Vagina (tissue), 2 donors: ENCODE measurements at regions not wholly inside any gene's neighbourhood (a gene's known extent, or its start where the extent isn't known, plus 50 kb on each side); places are given as distances from the start of the nearest gene placed in this dataset.

ENCODE experiments used
- DNase-seq, 2 donors: peaks; one replicate each; pipeline ENCODE4 v3.0.0-alpha.2; 2017; ENCODE audit errors: extremely low spot score in 2 of 2
- H3K27ac ChIP-seq: fragments of 200-600 bp; sonication (generic); one replicate; pipeline ENCODE4 v1.5.1; 2019
- H3K27me3 ChIP-seq: fragments of 200-600 bp; sonication (generic); one replicate; pipeline ENCODE4 v1.5.1; 2019
- H3K36me3 ChIP-seq, 2 donors: fragments of 200-600 bp; sonication (generic); one replicate each; pipeline ENCODE4 v1.5.1; 2017 to 2019
- H3K4me1 ChIP-seq: fragments of 200-600 bp; sonication (generic); one replicate; pipeline ENCODE4 v1.5.1; 2019
- H3K4me3 ChIP-seq, 2 donors: fragments of 200-600 bp; sonication (generic); 1 replicate in 1 of 2; 2 replicates in 1 of 2; pipeline ENCODE4 v1.5.1; 2016 to 2019
- H3K9me3 ChIP-seq: fragments of 200-600 bp; sonication (generic); one replicate; pipeline ENCODE4 v1.5.1; 2019
- POLR2A ChIP-seq, 2 donors: fragments of 450-650 bp; IDR thresholded peaks; one replicate each; pipeline ENCODE4 v1.6.1; 2017; ENCODE audit warnings: antibody characterized with exemption in 2 of 2, mild to moderate bottlenecking in 2 of 2, moderate library complexity in 2 of 2
- POLR2AphosphoS5 ChIP-seq, 2 donors: sonication (generic); formaldehyde crosslinking; IDR thresholded peaks; one replicate each; pipeline ENCODE4 v1.9.0; 2017; ENCODE audit warnings: antibody characterized with exemption in 2 of 2, mild to moderate bottlenecking in 2 of 2, low read depth in 1 of 2; ENCODE audit not compliant: insufficient read depth in 1 of 2
- intact Hi-C: fragments of 100-400 bp; cut with DNase I; formaldehyde crosslinking; loops from one replicate; pipeline ENCODE4 v1.15.1; 2023
- TF ChIP-seq, protein P1 (sequence below), 3 experiments: fragments of 450-650 bp in 2 of 3; fragments of 200-600 bp in 1 of 3; sonication (generic) in 1 of 3; IDR thresholded peaks; one replicate each; pipeline ENCODE4 v1.5.1; 2017 to 2019; ENCODE audit warnings: antibody characterized with exemption in 3 of 3, mild to moderate bottlenecking in 2 of 3, moderate library complexity in 2 of 3

DNA sequence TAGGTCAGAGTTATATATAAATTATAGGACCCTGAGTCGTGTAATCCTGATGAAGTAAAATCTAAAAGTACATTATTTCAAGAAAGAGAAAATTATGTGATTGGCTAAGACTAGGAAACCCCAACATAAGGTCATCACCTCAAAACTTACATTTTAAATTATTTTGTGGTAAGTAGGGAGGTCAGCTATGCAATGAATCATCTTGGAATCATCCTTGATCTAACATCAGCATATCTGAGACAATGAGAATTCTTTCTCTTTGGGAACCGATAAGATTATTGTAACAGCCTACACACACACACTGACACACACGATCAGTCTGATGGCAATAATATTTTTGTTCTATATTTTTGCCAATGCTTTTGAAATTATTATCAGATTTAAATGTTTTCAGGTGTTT lies 904.8 kb upstream of the CHAC2 start:
- TF ChIP-seq POLR2A (IDR thresholded peaks at IDR 0.05) (no peak), POLR2AphosphoS5 (IDR thresholded peaks at IDR 0.05; ENCODE audit: insufficient read depth in 1 of 2, low read depth in 1 of 2) (no peak)
- TF ChIP-seq, protein P1, sequence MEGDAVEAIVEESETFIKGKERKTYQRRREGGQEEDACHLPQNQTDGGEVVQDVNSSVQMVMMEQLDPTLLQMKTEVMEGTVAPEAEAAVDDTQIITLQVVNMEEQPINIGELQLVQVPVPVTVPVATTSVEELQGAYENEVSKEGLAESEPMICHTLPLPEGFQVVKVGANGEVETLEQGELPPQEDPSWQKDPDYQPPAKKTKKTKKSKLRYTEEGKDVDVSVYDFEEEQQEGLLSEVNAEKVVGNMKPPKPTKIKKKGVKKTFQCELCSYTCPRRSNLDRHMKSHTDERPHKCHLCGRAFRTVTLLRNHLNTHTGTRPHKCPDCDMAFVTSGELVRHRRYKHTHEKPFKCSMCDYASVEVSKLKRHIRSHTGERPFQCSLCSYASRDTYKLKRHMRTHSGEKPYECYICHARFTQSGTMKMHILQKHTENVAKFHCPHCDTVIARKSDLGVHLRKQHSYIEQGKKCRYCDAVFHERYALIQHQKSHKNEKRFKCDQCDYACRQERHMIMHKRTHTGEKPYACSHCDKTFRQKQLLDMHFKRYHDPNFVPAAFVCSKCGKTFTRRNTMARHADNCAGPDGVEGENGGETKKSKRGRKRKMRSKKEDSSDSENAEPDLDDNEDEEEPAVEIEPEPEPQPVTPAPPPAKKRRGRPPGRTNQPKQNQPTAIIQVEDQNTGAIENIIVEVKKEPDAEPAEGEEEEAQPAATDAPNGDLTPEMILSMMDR (IDR thresholded peaks at IDR 0.05), result no peak
- Histone ChIP-seq H3K4me3 (no peak overlapping the region), H3K9me3 (no peaks in the 10 kb centered on the region), H3K36me3 (no peaks in the 10 kb centered on the region), H3K27ac (no peak overlapping the region), H3K27me3 (no peaks in the 10 kb centered on the region), H3K4me1 (no peaks in the 10 kb centered on the region)
- DNase-seq, result no peak
- intact Hi-C loops, result no loop called here

DNA sequence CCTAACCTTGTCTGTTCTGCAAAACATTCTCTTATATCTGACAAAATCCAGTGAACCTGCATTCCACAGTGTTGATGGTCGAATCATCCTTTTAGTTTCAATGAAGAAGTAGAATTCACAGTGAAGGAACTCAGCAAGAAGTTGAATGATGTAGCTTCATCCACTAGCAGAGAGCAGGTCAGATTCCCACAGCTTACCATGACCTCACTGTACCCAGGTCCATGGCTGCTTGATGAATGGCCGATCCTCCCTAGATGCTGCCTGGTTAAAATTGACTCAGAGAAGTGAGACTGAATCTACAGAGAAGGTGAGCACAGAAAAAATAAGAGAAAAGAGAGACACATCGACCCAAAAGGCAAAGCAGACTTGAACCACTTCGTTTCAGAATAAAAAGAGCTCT lies 906.0 kb upstream of the CHAC2 start:
- no peaks in the 10 kb centered on the region for H3K27me3 ChIP-seq
- intact Hi-C loops, result no loop called here
- no peaks in the 10 kb centered on the region for H3K9me3 ChIP-seq

DNA sequence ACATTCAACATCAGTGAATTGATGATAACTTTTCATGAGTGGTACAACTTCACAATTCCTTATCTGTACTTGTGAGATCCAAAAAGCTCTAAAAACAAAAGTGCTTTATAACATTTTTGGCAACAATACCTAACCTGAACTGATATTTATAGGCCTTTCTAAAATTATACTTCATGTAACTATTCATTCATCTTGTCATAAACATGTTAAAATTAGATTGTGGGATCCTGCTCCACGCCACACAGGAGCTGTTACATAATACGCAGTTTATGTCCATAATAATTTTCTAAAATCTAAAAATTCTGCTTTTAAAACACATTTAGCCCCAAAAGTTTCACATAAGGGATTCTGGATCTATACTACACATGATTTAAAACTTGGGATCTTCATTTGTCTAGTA lies 908.5 kb upstream of the CHAC2 start:
- no peak for DNase-seq
- Histone ChIP-seq H3K9me3 (no peaks in the 10 kb centered on the region), H3K4me3 (no peak overlapping the region), H3K4me1 (no peaks in the 10 kb centered on the region), H3K27me3 (no peaks in the 10 kb centered on the region), H3K27ac (no peak overlapping the region), H3K36me3 (no peaks in the 10 kb centered on the region)
- TF ChIP-seq POLR2A (IDR thresholded peaks at IDR 0.05) (no peak), POLR2AphosphoS5 (IDR thresholded peaks at IDR 0.05; ENCODE audit: insufficient read depth in 1 of 2, low read depth in 1 of 2) (no peak)
- TF ChIP-seq, protein P1 (IDR thresholded peaks at IDR 0.05), result no peak
- intact Hi-C loops, result no loop called here

More for the DNA sequence above, 906.0 kb upstream of the CHAC2 start:
- Histone ChIP-seq H3K27ac (no peak overlapping the region), H3K36me3 (no peaks in the 10 kb centered on the region), H3K4me1 (no peaks in the 10 kb centered on the region), H3K4me3 (no peak overlapping the region)
- no peak for TF ChIP-seq POLR2AphosphoS5 (IDR thresholded peaks at IDR 0.05; ENCODE audit: insufficient read depth in 1 of 2, low read depth in 1 of 2)
- TF ChIP-seq, protein P1 (IDR thresholded peaks at IDR 0.05), result no peak
- no peak for TF ChIP-seq POLR2A (IDR thresholded peaks at IDR 0.05)
- no peak for DNase-seq

DNA sequence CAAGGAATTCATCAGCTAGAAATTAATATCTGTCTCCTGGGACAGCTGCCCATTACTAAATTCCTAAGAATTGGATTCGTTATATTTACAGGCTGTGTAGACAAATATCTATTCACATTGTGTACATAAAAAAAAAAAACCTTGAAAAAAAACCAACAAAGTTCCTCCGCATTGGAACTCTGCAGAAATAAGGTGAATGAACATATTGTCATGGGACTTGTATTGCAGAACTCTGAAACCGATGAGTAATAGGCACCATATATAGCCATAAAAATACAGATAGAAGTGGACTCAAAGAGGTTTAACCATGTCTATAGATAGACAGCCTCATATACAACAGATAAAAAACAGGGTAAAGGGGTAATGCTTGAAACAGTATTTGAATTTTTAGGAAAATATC lies 909.9 kb upstream of the CHAC2 start:
- no peaks in the 10 kb centered on the region for H3K4me1 ChIP-seq
- H3K4me3 ChIP-seq, result no peak overlapping the region
- intact Hi-C loops, result no loop called here
- TF ChIP-seq POLR2AphosphoS5 (IDR thresholded peaks at IDR 0.05; ENCODE audit: insufficient read depth in 1 of 2, low read depth in 1 of 2) (no peak), POLR2A (IDR thresholded peaks at IDR 0.05) (no peak)
- TF ChIP-seq, protein P1 (IDR thresholded peaks at IDR 0.05), result no peak
- H3K27ac ChIP-seq, result no peak overlapping the region
- no peaks in the 10 kb centered on the region for H3K27me3 ChIP-seq
- DNase-seq, result no peak
- H3K9me3 ChIP-seq, result no peaks in the 10 kb centered on the region
- H3K36me3 ChIP-seq, result no peaks in the 10 kb centered on the region

DNA sequence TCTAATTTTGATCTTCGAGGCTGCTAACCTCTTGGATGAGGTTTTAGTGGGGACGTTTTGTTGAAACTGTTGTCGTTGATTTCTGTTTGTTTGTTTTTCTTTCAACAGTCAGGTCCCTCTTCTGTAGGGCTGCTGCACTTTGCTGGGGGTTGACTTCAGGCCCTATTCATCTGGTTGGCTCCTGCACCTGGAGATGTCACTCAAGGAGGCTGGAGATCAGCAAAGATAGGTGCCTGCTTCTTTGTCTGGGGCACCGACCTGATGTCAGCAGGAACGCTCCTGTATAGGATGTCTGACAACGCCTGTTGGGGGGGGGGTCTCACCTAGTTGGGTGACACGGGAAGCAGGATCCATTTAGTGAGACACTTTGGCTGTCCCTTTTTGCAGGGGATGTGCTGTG lies 915.6 kb upstream of the CHAC2 start:
- no peak overlapping the region for H3K27ac ChIP-seq
- H3K36me3 ChIP-seq, result no peaks in the 10 kb centered on the region
- intact Hi-C loops, result no loop called here
- TF ChIP-seq POLR2AphosphoS5 (IDR thresholded peaks at IDR 0.05; ENCODE audit: insufficient read depth in 1 of 2, low read depth in 1 of 2) (no peak), POLR2A (IDR thresholded peaks at IDR 0.05) (no peak)
- TF ChIP-seq, protein P1 (IDR thresholded peaks at IDR 0.05), result no peak
- DNase-seq, result no peak
- H3K27me3 ChIP-seq, result no peaks in the 10 kb centered on the region
- H3K9me3 ChIP-seq, result no peaks in the 10 kb centered on the region
- no peak overlapping the region for H3K4me3 ChIP-seq
- H3K4me1 ChIP-seq, result no peaks in the 10 kb centered on the region
